CD14-positive monocyte (primary cell): ENCODE measurements at regions not wholly inside any gene's neighbourhood (a gene's known extent, or its start where the extent isn't known, plus 50 kb on each side); places are given as distances from the start of the nearest gene placed in this dataset.
A peak's percentile ranks its signal among the peaks of the same experiment; 100 is the strongest.
"Not testable (repeated sequence)": the region's sequence is repeated elsewhere in the genome, so short reads cannot be mapped to it uniquely, and the experiment has no call there.

Experiments
- DNase-seq, 3 donors: peaks; one replicate each; pipeline ENCODE4 v3.0.0-alpha.2; 2011 to 2022
- H2AFZ ChIP-seq: 2 replicates; pipeline ENCODE4 v1.6.0; 2012; ENCODE audit warnings: mild to moderate bottlenecking, low read depth, low read length, inconsistent platforms; ENCODE audit not compliant: insufficient read depth, poor library complexity, severe bottlenecking
- H3K27ac ChIP-seq, 2 donors: 1 replicate in 1 of 2; 2 replicates in 1 of 2; pipeline ENCODE4 v1.5.1; 2012 to 2013; ENCODE audit warnings: low read length in 2 of 2, control low read depth in 1 of 2, inconsistent platforms in 1 of 2, low read depth in 1 of 2, mild to moderate bottlenecking in 1 of 2
- H3K27me3 ChIP-seq, 2 donors: one replicate each; pipeline versions ENCODE4 v1.6.0 to v1.6.1; 2011 to 2013; ENCODE audit warnings: low read length in 2 of 2; ENCODE audit not compliant: control insufficient read depth in 2 of 2, insufficient read depth in 2 of 2
- H3K36me3 ChIP-seq, 2 donors: replicated peaks in 1 of 2; 1 replicate in 1 of 2; 2 replicates in 1 of 2; pipeline versions ENCODE4 v1.5.1 to v1.6.1; 2012 to 2013; ENCODE audit warnings: low read length in 2 of 2, control low read depth in 1 of 2, inconsistent platforms in 1 of 2, mild to moderate bottlenecking in 1 of 2; ENCODE audit not compliant: insufficient read depth in 2 of 2, control insufficient read depth in 1 of 2
- H3K4me1 ChIP-seq, 2 donors: 1 replicate in 1 of 2; 2 replicates in 1 of 2; pipeline versions ENCODE4 v1.5.1 to v1.6.1; 2012 to 2013; ENCODE audit warnings: low read length in 2 of 2, control low read depth in 1 of 2, inconsistent platforms in 1 of 2, mild to moderate bottlenecking in 1 of 2, moderate library complexity in 1 of 2; ENCODE audit not compliant: insufficient read depth in 2 of 2, control insufficient read depth in 1 of 2
- H3K4me2 ChIP-seq: replicated peaks from 2 replicates; pipeline ENCODE3; 2012; ENCODE audit warnings: low read length, moderate library complexity, mild to moderate bottlenecking; ENCODE audit not compliant: poor library complexity, severe bottlenecking; ENCODE audit errors: extremely low read depth
- H3K4me3 ChIP-seq, 3 experiments: fragments of 200-600 bp in 1 of 3; sonication (generic) in 1 of 3; replicated peaks in 1 of 3; 1 replicate in 2 of 3; 2 replicates in 1 of 3; pipeline ENCODE4 v1.5.1; 2011 to 2013; ENCODE audit warnings: low read length in 3 of 3, mild to moderate bottlenecking in 3 of 3, control low read depth in 2 of 3, low read depth in 2 of 3, inconsistent platforms in 1 of 3, moderate library complexity in 1 of 3
- H3K79me2 ChIP-seq: 2 replicates; pipeline ENCODE4 v1.6.0; 2012; ENCODE audit warnings: mild to moderate bottlenecking, control low read depth, inconsistent platforms, low read length, moderate library complexity; ENCODE audit not compliant: insufficient read depth
- H3K9ac ChIP-seq: 2 replicates; pipeline ENCODE4 v1.6.0; 2017; ENCODE audit warnings: low read length, mild to moderate bottlenecking; ENCODE audit not compliant: insufficient read depth, poor library complexity, severe bottlenecking
- H3K9me3 ChIP-seq, 2 donors: replicated peaks in 1 of 2; 1 replicate in 1 of 2; 2 replicates in 1 of 2; pipeline versions ENCODE4 v1.5.1 to v1.6.1; 2012 to 2013; ENCODE audit warnings: low read length in 2 of 2, control low read depth in 1 of 2; ENCODE audit not compliant: control insufficient read depth in 1 of 2, insufficient read depth in 1 of 2
- H4K20me1 ChIP-seq: 2 replicates; pipeline ENCODE4 v1.6.0; 2012; ENCODE audit warnings: mild to moderate bottlenecking, low read length, control low read depth, moderate library complexity; ENCODE audit not compliant: insufficient read depth
- H3K27ac Mint-ChIP-seq, 7 donors: one replicate each; pipeline ENCODE4 v1.8.0; 2020; ENCODE audit warnings: mild to moderate bottlenecking in 7 of 7, mixed read lengths in 7 of 7, moderate library complexity in 6 of 7, inconsistent platforms in 2 of 7
- H3K27me3 Mint-ChIP-seq, 3 donors: one replicate each; pipeline ENCODE4 v1.8.0; 2021 to 2022; ENCODE audit warnings: low read depth in 3 of 3, mild to moderate bottlenecking in 3 of 3, mixed read lengths in 3 of 3, moderate library complexity in 3 of 3, inconsistent platforms in 1 of 3
- H3K36me3 Mint-ChIP-seq, 2 donors: one replicate each; pipeline ENCODE4 v1.8.0; 2020; ENCODE audit warnings: mixed read lengths in 2 of 2, inconsistent platforms in 1 of 2, mild to moderate bottlenecking in 1 of 2
- H3K4me1 Mint-ChIP-seq: one replicate; pipeline ENCODE4 v1.8.0; 2020; ENCODE audit warnings: mild to moderate bottlenecking, mixed read lengths
- H3K4me3 Mint-ChIP-seq, 2 donors: one replicate each; pipeline ENCODE4 v1.8.0; 2020; ENCODE audit warnings: mild to moderate bottlenecking in 2 of 2, mixed read lengths in 2 of 2, moderate library complexity in 1 of 2
- H3K9me3 Mint-ChIP-seq, 7 donors: one replicate each; pipeline ENCODE4 v1.8.0; 2020 to 2022; ENCODE audit warnings: mixed read lengths in 7 of 7, mild to moderate bottlenecking in 6 of 7, moderate library complexity in 6 of 7, inconsistent platforms in 2 of 7
- WGBS: methylation state at CpG from one replicate; pipeline ENCODE4 v1.1.5; 2013; ENCODE audit warnings: missing lambda C conversion rate; ENCODE audit not compliant: insufficient coverage; 5-methylcytosine and 5-hydroxymethylcytosine counted together
- intact Hi-C, 2 donors: fragments of 100-400 bp; cut with micrococcal nuclease; formaldehyde crosslinking; loops; one replicate each; pipeline versions ENCODE4 v1.15.0 to v1.15.1; 2023
- TF ChIP-seq, protein P1 (sequence below): fragments of 200-600 bp; IDR thresholded peaks from one replicate; pipeline ENCODE4 v1.8.0; 2022; ENCODE audit warnings: antibody characterized with exemption, mild to moderate bottlenecking

DNA sequence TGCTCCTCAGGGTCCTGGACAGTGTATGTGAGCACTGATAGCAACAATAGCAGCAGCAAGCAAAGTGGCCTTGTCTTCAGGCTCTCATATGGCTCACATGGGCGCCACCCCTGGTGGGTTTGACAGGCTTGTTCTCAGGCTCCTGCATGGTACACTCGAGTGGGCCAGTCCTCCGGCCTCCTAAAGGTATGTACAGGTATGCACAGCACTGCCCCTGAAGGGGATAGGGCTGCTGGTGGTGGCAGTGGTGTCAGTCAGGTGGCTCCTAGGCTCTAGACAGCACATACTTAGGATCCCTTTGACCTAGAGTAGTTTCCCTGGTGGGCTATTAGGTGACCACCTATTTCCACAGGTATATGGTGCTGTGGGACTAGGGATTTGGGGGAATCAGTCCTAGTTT lies 79.8 kb downstream of the LGALS9B start:
- DNase-seq, H2AFZ ChIP-seq, H3K27me3 Mint-ChIP-seq, H3K79me2 ChIP-seq, H3K36me3 Mint-ChIP-seq, H3K27me3 ChIP-seq, H3K4me3 ChIP-seq, H3K9me3 ChIP-seq, H3K27ac Mint-ChIP-seq, H3K27ac ChIP-seq, H3K9me3 Mint-ChIP-seq, H3K36me3 ChIP-seq, H3K4me1 ChIP-seq, H3K4me3 Mint-ChIP-seq, H3K9ac ChIP-seq, H3K4me1 Mint-ChIP-seq, H4K20me1 ChIP-seq, intact Hi-C loops, H3K4me2 ChIP-seq: not testable (repeated sequence)
- no CpG with 5 or more reads among the region's 3 CpGs for whole genome bisulfite sequencing

- H3K36me3 ChIP-seq, H3K27me3 Mint-ChIP-seq, H3K27me3 ChIP-seq, H3K27ac Mint-ChIP-seq, H3K79me2 ChIP-seq, H3K9me3 ChIP-seq, H3K27ac ChIP-seq, H3K9ac ChIP-seq, H3K4me1 ChIP-seq, intact Hi-C loops, H3K36me3 Mint-ChIP-seq, H3K9me3 Mint-ChIP-seq, H2AFZ ChIP-seq, H3K4me1 Mint-ChIP-seq, H3K4me2 ChIP-seq, H4K20me1 ChIP-seq, H3K4me3 ChIP-seq: not testable (repeated sequence)
- no CpG with 5 or more reads among the region's 20 CpGs for WGBS
- DNase-seq: peak in 2 of 3 donors; percentile 5 to 12
- peak overlapping the region in 1 of 2 donors; percentile 30 for H3K4me3 Mint-ChIP-seq
- TF ChIP-seq, protein P1, sequence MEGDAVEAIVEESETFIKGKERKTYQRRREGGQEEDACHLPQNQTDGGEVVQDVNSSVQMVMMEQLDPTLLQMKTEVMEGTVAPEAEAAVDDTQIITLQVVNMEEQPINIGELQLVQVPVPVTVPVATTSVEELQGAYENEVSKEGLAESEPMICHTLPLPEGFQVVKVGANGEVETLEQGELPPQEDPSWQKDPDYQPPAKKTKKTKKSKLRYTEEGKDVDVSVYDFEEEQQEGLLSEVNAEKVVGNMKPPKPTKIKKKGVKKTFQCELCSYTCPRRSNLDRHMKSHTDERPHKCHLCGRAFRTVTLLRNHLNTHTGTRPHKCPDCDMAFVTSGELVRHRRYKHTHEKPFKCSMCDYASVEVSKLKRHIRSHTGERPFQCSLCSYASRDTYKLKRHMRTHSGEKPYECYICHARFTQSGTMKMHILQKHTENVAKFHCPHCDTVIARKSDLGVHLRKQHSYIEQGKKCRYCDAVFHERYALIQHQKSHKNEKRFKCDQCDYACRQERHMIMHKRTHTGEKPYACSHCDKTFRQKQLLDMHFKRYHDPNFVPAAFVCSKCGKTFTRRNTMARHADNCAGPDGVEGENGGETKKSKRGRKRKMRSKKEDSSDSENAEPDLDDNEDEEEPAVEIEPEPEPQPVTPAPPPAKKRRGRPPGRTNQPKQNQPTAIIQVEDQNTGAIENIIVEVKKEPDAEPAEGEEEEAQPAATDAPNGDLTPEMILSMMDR: peak; percentile 68
Observed at GRCh38 chr17:20381358-20382300, 85.7 kb downstream of the LGALS9B start.

- H3K4me3 Mint-ChIP-seq, H2AFZ ChIP-seq, H3K27me3 ChIP-seq, H3K27ac Mint-ChIP-seq, H3K9ac ChIP-seq, H3K36me3 Mint-ChIP-seq, H3K4me2 ChIP-seq, H4K20me1 ChIP-seq, H3K9me3 ChIP-seq, H3K4me3 ChIP-seq, H3K4me1 ChIP-seq, intact Hi-C loops, DNase-seq, H3K27me3 Mint-ChIP-seq, H3K36me3 ChIP-seq, H3K79me2 ChIP-seq, H3K9me3 Mint-ChIP-seq, H3K4me1 Mint-ChIP-seq, H3K27ac ChIP-seq: not testable (repeated sequence)
- no CpG with 5 or more reads among the region's 2 CpGs for WGBS
Observed at GRCh38 chr17:20380625-20381024, 86.7 kb downstream of the LGALS9B start.

DNA sequence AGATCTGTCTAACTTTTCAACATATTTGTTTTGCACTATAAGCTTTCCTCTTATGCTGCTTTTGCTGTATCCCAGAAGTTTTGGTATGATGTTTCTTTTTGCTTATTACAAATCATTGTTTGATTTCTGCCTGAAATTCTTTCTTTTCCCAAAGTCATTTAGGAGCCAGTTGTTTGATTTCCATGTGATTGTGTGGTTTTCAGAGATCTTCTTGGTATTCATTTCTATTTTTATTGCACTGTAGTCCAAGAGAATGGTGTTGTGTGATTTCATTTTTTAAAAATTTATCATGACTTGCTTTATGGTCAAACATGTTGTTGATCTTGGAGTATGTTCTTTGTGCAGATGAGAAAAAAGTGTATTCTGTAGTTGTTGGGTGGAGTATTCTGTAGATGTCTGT lies 88.1 kb downstream of the LGALS9B start:
- H3K4me3 ChIP-seq, H3K36me3 ChIP-seq, H3K4me2 ChIP-seq, H4K20me1 ChIP-seq, intact Hi-C loops, H2AFZ ChIP-seq, H3K27ac ChIP-seq, H3K4me3 Mint-ChIP-seq, H3K36me3 Mint-ChIP-seq, H3K9me3 Mint-ChIP-seq, H3K4me1 ChIP-seq, H3K9ac ChIP-seq, H3K27me3 Mint-ChIP-seq, H3K79me2 ChIP-seq, H3K9me3 ChIP-seq, H3K4me1 Mint-ChIP-seq, H3K27me3 ChIP-seq, DNase-seq, H3K27ac Mint-ChIP-seq: not testable (repeated sequence)
